Panc1 (cell line): ENCODE measurements at regions not wholly inside any gene's neighbourhood (a gene's known extent, or its start where the extent isn't known, plus 50 kb on each side); places are given as distances from the start of the nearest gene placed in this dataset.
A peak's percentile ranks its signal among the peaks of the same experiment; 100 is the strongest.

Source experiments
- ATAC-seq: fragments of 200-7000 bp; cut with Tn5 transposase; 2 replicates; pipeline ENCODE4 v1.9.1; 2020; ENCODE audit warnings: mild to moderate bottlenecking, moderate library complexity
- BruUV-seq: library from RNA; stranded (reverse); fragments of 400-500 nt; replicated peaks from 2 replicates; lab custom pipeline; 2021; lab: Mats Ljungman, UMichigan
- CTCF ChIA-PET: fragments of 300-600 bp; sonication (Branson Sonifier 250); formaldehyde crosslinking; loops from one replicate; lab custom pipeline; 2022; ENCODE audit warnings: antibody characterized with exemption; lab: Charles Lee
- POLR2A ChIA-PET: fragments of 300-600 bp; sonication (Branson Sonifier 250); formaldehyde crosslinking; loops from one replicate; lab custom pipeline; 2022; ENCODE audit warnings: antibody characterized with exemption; lab: Charles Lee
- DNase-seq: peaks from one replicate; pipeline ENCODE4 v3.0.0-alpha.2; 2010; ENCODE audit warnings: low read depth, low spot score
- H3K27ac ChIP-seq: 2 replicates; pipeline ENCODE4 v1.5.1; 2011; ENCODE audit warnings: mild to moderate bottlenecking, low read length, inconsistent platforms
- H3K27me3 ChIP-seq: fragments of 200-500 bp; sonication (Bioruptor generic); 2 replicates; pipeline ENCODE4 v1.6.0; 2014; ENCODE audit warnings: low read length, inconsistent platforms; ENCODE audit not compliant: control insufficient read depth, insufficient read depth
- H3K36me3 ChIP-seq: fragments of 200-500 bp; sonication (Bioruptor generic); 2 replicates; pipeline ENCODE4 v1.5.1; 2014; ENCODE audit warnings: inconsistent platforms, mild to moderate bottlenecking, low read length, moderate library complexity; ENCODE audit not compliant: control insufficient read depth, insufficient read depth
- H3K4me1 ChIP-seq: 2 replicates; pipeline ENCODE4 v1.5.1; 2011; ENCODE audit warnings: inconsistent platforms, mild to moderate bottlenecking, low read length, moderate library complexity; ENCODE audit not compliant: control insufficient read depth, insufficient read depth
- H3K4me3 ChIP-seq, 2 experiments: 2 replicates each; pipeline ENCODE4 v1.5.1; 2011 to 2012; ENCODE audit warnings: low read depth in 2 of 2, low read length in 2 of 2, mild to moderate bottlenecking in 2 of 2, inconsistent platforms in 1 of 2, moderate library complexity in 1 of 2
- H3K9me3 ChIP-seq: fragments of 200-500 bp; sonication (Bioruptor generic); 2 replicates; pipeline ENCODE4 v1.5.1; 2014; ENCODE audit warnings: low read depth, mild to moderate bottlenecking, inconsistent platforms, low read length, moderate library complexity; ENCODE audit not compliant: control insufficient read depth, insufficient read depth
- POLR2AphosphoS5 ChIP-seq: IDR thresholded peaks from 2 replicates; pipeline ENCODE4 v1.6.1; 2012; ENCODE audit warnings: mild to moderate bottlenecking, low read depth, low read length, moderate library complexity
- SIN3A ChIP-seq: IDR thresholded peaks from 2 replicates; pipeline ENCODE4 v1.6.1; 2012; ENCODE audit warnings: low read depth, mild to moderate bottlenecking, low read length, moderate library complexity, borderline replicate concordance; ENCODE audit not compliant: insufficient read depth
- TCF7L2 ChIP-seq: IDR thresholded peaks from 2 replicates; pipeline ENCODE4 v1.6.1; 2011; ENCODE audit warnings: mild to moderate bottlenecking, low read depth, low read length, inconsistent platforms
- in situ Hi-C: cut with HindIII; loops from 2 replicates; pipeline ENCODE4 v1.10.0; 2016; ENCODE audit warnings: low sequenced_read_pairs, low pct_unique_long_range_greater_than_20kb
- intact Hi-C: fragments of 100-400 bp; cut with micrococcal nuclease; formaldehyde crosslinking; loops from one replicate; pipeline ENCODE4 v1.10.0; 2022; ENCODE audit not compliant: unreplicated experiment
- TF ChIP-seq, protein P1 (sequence below), 2 experiments: IDR thresholded peaks; 2 replicates each; pipeline ENCODE4 v1.6.1; 2011 to 2012; ENCODE audit warnings: low read depth in 2 of 2, control low read depth in 1 of 2, low read length in 1 of 2, mild to moderate bottlenecking in 1 of 2, moderate library complexity in 1 of 2; ENCODE audit not compliant: insufficient read depth in 1 of 2
- TF ChIP-seq, protein P2 (sequence below): fragments of 450-650 bp; IDR thresholded peaks from 2 replicates; pipeline ENCODE4 v1.5.1; 2017; ENCODE audit warnings: mild to moderate bottlenecking

DNA sequence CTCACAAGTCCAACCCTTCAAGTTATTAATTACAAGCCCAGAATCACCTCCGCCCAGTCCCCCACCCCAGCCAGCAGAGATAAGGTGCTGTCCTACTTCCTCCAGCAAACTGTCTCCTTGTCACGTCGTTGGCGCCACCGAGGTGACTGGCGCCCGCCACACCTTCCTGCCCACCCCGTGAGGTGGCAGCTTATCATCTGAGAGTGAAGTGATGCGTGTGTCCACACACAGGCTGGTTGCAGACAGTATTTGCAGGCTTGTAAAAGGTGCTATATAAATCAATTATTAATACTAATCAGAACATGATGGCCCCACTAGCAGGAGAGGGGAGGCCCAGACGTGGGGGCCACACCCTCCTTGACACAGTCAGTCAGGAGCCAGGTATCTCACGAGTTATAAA, 786.6 kb upstream of the TBX3 start:
- in situ Hi-C loops = no loop called here
- CTCF ChIA-PET = no interaction called here
- POLR2A ChIA-PET = no interaction called here

DNA sequence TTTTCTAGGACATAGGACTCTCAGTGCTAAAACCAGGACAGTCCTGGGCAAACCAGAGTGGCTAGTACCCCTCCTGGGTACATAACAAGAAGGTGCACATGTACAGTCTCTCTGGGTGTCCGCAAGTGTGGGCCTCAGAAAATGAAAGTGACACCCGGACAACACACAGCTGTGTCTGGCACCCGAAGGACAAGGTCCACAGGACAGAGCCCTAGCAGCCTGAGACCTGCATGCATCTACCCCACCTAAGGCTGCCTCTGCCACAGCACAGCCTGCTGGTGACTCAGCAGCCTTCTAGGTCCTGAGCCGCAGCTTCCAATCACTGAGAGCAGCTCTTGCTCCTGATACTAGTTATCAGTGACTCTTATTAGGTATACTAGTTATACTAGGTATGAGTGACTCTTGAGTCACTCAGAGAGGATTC, 784.1 kb upstream of the TBX3 start:
- no peak overlapping the region for H3K27ac ChIP-seq
- intact Hi-C loops = no loop called here
- in situ Hi-C loops = no loop called here

More for the DNA sequence above, 786.6 kb upstream of the TBX3 start:
- Histone ChIP-seq H3K36me3 (no peaks in the 10 kb centered on the region), H3K27me3 (no peaks in the 10 kb centered on the region), H3K27ac (no peak overlapping the region), H3K4me3 (no peak overlapping the region), H3K9me3 (no peaks in the 10 kb centered on the region), H3K4me1 (no peaks in the 10 kb centered on the region)
- no peak for ATAC-seq
- no TSS peak for BruUV-seq
- no peak for DNase-seq
- TF ChIP-seq, protein P1, sequence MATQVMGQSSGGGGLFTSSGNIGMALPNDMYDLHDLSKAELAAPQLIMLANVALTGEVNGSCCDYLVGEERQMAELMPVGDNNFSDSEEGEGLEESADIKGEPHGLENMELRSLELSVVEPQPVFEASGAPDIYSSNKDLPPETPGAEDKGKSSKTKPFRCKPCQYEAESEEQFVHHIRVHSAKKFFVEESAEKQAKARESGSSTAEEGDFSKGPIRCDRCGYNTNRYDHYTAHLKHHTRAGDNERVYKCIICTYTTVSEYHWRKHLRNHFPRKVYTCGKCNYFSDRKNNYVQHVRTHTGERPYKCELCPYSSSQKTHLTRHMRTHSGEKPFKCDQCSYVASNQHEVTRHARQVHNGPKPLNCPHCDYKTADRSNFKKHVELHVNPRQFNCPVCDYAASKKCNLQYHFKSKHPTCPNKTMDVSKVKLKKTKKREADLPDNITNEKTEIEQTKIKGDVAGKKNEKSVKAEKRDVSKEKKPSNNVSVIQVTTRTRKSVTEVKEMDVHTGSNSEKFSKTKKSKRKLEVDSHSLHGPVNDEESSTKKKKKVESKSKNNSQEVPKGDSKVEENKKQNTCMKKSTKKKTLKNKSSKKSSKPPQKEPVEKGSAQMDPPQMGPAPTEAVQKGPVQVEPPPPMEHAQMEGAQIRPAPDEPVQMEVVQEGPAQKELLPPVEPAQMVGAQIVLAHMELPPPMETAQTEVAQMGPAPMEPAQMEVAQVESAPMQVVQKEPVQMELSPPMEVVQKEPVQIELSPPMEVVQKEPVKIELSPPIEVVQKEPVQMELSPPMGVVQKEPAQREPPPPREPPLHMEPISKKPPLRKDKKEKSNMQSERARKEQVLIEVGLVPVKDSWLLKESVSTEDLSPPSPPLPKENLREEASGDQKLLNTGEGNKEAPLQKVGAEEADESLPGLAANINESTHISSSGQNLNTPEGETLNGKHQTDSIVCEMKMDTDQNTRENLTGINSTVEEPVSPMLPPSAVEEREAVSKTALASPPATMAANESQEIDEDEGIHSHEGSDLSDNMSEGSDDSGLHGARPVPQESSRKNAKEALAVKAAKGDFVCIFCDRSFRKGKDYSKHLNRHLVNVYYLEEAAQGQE (IDR thresholded peaks at IDR 0.05; ENCODE audit: insufficient read depth in 1 of 2, low read depth in 2 of 2, low read length in 1 of 2) = no peak
- TF ChIP-seq POLR2AphosphoS5 (no peak), SIN3A (no peak), TCF7L2 (no peak)
- TF ChIP-seq, protein P2, sequence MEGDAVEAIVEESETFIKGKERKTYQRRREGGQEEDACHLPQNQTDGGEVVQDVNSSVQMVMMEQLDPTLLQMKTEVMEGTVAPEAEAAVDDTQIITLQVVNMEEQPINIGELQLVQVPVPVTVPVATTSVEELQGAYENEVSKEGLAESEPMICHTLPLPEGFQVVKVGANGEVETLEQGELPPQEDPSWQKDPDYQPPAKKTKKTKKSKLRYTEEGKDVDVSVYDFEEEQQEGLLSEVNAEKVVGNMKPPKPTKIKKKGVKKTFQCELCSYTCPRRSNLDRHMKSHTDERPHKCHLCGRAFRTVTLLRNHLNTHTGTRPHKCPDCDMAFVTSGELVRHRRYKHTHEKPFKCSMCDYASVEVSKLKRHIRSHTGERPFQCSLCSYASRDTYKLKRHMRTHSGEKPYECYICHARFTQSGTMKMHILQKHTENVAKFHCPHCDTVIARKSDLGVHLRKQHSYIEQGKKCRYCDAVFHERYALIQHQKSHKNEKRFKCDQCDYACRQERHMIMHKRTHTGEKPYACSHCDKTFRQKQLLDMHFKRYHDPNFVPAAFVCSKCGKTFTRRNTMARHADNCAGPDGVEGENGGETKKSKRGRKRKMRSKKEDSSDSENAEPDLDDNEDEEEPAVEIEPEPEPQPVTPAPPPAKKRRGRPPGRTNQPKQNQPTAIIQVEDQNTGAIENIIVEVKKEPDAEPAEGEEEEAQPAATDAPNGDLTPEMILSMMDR = no peak
- intact Hi-C loops = no loop called here

More for the DNA sequence above, 784.1 kb upstream of the TBX3 start:
- TF ChIP-seq SIN3A = no peak
- TF ChIP-seq, protein P1 (IDR thresholded peaks at IDR 0.05; ENCODE audit: insufficient read depth in 1 of 2, low read depth in 2 of 2, low read length in 1 of 2) = no peak
- no peak for TF ChIP-seq POLR2AphosphoS5
- TF ChIP-seq, protein P2 = no peak
- TF ChIP-seq TCF7L2 = no peak
- DNase-seq (no peak), ATAC-seq (no peak)
- Histone ChIP-seq H3K4me1 (no peaks in the 10 kb centered on the region), H3K4me3 (peak overlapping the region in 1 of 2 experiments; percentile 5; a peak in 1 of 4 replicates), H3K27me3 (0 out of 2 replicates have a peak, but pooled peaks cover 2% of the 10 kb centered on the region), H3K9me3 (no peaks in the 10 kb centered on the region), H3K36me3 (no peaks in the 10 kb centered on the region)
- CTCF ChIA-PET = no interaction called here
- POLR2A ChIA-PET = no interaction called here
- BruUV-seq = no TSS peak
